T47D (cell line): ENCODE measurements at regions not wholly inside any gene's neighbourhood (a gene's known extent, or its start where the extent isn't known, plus 50 kb on each side); places are given as distances from the start of the nearest gene placed in this dataset.

Source experiments
- DNase-seq, 2 experiments: peaks; one replicate each; pipeline versions ENCODE4 v3.0.0 to v3.0.0-alpha.2; 2011 to 2012; ENCODE audit warnings: low read depth in 1 of 2, low spot score in 1 of 2
- JUND ChIP-seq: IDR thresholded peaks from 2 replicates; pipeline ENCODE4 v1.6.1; 2012; ENCODE audit warnings: low read depth
- in situ Hi-C: cut with HindIII; loops from 2 replicates; pipeline ENCODE4 v1.10.0; 2016; ENCODE audit warnings: low sequenced_read_pairs, low pct_unique_long_range_greater_than_20kb

DNA sequence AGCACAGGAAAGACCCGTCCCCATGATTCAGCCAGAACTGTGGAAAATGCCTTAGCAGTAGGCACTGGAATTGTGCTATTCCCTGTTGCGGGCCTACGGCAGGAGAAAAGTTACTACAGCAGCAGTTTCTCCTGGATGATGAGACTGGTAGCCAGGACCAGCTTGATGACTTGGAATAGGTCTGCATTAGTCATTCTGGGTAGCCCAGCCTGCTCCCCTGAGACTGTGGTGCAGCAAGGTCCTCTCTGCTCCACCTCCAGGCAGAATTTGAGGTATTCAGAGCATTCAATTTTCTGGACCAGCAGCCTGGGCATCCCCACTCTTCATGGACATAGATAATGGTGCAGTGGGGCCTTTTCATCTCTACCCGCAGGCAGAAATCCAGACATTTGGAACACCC is 490.0 kb downstream of the SH2D4B start:
- DNase-seq, result no peak
- no peak for TF ChIP-seq JUND
- in situ Hi-C loops, result no loop called here

DNA sequence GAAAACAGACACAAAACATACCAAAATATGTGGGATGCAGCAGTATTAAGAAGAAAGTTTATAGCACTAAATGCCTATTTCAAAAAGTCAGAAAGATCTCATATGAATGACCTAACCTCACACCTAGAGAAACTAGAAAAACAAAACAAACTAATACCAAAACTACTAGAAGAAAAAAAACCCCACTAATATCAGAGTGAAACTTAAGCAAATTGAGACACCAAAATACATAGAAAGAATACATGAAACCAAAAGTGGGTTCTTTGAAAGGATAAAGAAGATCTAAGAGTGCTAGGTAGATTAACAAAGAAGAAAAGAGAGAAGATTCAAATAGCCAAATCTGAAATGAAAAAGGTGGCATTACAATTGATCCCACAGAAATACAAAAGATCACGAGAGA is 494.1 kb downstream of the SH2D4B start:
- TF ChIP-seq JUND, result no peak
- DNase-seq, result no peak
- in situ Hi-C loops, result no loop called here

DNA sequence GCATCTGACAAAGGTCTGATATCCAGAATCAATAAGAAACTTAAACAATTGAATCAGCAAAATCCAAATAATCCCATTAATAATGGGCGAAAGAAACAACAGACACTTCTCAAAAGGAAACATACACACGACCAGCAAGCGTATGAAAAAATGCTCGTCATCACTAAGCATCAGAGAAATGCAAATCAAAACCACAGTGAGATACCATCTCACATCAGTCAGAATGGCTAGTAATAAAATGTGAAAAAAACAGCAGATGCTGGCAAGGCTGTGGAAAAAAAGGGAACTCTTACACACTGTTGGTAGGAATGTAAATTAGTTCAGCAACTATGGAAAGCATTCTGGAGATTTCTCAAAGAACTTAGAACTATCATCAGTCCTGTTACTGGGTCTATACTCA is 496.7 kb downstream of the SH2D4B start:
- in situ Hi-C loops, result no loop called here
- TF ChIP-seq JUND, result no peak

DNA sequence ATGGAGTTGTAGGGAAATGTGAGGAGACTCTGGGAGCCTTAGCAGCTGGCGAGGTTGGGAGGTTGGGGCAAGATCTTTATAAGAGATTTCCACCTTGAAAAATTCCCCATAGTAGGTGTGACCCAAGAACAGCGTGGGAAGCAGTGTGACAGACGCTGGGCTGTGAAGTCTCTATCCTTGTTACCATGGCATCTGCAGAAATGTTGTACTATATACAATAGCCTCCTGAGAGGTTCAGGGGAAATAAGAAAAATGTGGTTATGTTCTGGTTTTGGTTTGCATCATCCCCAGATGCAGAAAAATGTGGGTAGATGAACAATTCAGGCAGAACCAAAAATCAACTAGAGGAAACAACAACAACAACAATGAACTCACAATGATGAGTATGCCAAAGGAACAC is 498.6 kb downstream of the SH2D4B start:
- in situ Hi-C loops, result no loop called here
- DNase-seq, result no peak
- TF ChIP-seq JUND, result no peak

More for the DNA sequence above, 496.7 kb downstream of the SH2D4B start:
- DNase-seq, result no peak

DNA sequence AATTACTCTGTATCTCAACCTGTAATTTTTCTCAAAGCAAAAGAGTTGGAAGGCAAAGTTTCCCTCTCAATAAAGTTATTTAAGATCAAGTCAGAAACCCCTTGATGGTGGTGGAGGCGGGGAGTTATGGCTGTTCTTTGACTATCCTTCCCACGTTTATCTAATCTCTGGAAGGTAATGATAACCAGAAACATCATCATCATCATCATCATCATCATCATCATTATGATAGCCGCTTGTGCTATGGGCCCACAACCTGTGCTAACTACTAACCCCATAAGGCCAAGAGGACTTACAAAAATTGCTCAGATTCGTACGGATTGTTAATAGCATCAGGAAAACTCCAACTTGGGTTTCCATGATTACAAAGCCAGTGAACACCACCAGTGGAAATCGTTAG is 502.3 kb downstream of the SH2D4B start:
- in situ Hi-C loops, result no loop called here
- no peak for DNase-seq
- no peak for TF ChIP-seq JUND

DNA sequence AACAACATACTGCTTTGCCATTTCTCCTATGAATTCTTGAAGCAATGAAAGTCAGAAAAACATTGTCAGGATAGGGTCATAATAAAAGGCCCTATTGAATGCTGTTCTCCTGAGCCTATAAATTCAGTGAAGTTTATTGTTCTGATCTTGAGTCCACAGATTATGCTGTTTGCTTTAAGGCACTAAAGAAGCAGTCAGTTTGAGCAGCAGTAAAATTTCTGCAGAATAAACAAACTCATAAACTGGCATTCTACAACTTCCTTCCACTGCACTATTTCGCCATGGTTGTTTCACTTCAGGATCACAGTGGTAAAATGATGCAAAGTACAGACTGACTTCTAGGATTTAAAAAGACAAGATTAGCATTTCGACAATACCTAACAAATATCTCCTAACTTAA is 503.2 kb downstream of the SH2D4B start:
- in situ Hi-C loops, result no loop called here
- peak; percentile 30 to 87 for DNase-seq
- TF ChIP-seq JUND, result peak; percentile 97

DNA sequence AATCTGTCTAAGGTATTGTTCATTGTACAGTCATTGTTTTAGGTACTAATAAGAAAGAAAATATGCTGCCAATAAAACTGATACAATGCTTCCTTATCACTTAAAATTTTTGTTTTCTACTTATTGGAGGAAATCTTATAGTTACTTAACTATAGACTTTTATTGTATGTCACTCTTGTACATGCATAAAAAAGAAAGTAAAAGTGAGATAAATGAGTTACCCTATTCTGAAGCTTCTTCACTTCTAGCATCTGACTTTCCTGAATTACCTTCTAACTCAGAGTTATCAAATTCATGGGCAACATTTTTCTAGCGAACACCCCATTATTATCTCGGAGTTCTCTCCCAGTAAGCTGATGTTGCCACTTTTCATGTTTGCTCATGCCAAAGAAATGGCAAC is 504.9 kb downstream of the SH2D4B start:
- TF ChIP-seq JUND, result no peak
- in situ Hi-C loops, result no loop called here
- no peak for DNase-seq

DNA sequence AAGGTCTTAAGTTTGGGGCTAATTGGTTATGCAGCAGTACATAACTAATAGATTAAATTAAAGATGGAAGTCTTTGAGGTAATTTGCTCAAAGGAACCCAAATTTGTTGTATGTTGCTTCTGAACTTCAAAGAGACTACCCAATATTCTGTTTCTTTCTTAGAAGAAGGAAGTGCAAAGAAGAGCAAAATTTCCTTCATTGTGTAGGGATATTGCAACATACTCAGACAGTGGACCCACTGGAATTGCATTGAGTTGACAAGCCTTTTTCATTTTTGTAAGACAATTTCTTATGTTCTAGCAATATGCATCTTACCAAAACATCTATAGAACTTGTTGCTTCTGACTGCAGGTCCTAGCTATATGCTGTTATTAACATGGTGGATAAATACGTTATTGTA is 527.8 kb downstream of the SH2D4B start:
- DNase-seq, result no peak
- in situ Hi-C loops, result no loop called here
- TF ChIP-seq JUND, result no peak

DNA sequence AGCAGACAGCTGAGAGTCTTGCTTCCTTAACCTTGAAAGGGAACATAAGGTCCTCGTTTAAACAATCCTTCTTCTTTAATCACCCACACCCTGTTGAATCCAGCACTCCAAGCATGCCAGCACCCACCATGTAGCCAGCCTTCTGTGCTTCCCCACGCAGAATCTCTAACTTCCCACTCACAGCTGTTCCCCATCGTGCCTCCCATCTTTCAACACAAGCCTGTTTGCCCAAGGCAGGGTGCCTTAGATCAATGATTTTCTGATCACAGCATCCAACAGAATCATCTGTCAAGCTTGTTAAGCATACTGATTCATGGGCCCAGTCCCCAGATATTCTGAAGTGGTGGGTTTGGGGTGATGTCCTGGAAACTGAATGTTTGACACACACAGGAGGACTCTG is 530.8 kb downstream of the SH2D4B start:
- in situ Hi-C loops, result no loop called here
- TF ChIP-seq JUND, result no peak
- DNase-seq, result no peak

DNA sequence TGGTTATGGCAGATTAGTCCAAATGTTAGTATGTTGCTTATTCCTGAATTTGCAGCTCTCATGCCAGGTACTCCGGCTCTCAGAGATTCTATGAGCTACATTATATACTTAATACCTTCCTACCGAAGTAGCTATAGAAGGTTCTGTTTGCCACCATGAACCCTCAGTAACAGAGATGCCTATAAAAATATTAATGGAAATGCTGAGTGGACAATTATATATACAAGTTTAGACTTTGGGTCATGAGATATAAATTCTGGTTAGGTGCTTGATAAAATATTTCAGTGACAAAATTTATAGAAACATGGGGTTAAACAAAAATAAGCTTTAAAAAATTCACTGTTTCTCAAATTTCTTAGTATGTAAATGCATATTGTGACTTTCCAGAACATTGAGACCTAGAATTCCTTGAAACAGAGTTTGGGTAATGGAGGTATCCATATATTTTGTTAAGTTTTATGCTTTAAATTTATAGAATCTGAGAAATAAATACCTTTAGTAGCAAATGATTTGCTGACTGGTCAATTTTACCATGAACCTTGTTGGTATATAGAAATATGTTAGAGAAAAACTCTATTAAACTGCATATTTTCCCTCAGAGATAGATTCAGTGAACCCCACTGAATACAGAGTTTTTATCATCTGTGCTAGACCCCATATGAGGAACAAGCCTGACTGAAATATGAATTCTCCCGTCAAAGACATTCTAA is 533.5 kb downstream of the SH2D4B start:
- no peak for TF ChIP-seq JUND
- DNase-seq, result no peak
- in situ Hi-C loops, result no loop called here

DNA sequence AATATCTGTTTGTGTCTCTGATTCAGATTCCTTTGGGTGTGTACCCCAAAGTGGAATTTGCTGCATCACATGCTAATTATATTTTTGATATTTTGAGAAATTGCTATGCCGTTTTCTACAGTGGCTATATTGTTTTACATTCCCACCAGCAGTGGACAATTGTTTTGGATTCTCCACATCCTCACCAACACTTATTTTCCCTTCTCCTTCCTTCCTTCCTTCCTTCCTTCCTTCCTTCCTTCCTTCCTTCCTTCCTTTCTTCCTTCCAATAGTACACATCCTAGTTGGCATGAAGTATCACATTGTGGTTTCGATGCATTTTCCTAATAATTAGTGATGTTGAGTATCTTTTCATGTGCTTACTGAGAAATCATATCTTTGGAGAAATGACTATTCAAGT is 535.5 kb downstream of the SH2D4B start:
- no peak for DNase-seq
- no peak for TF ChIP-seq JUND
- in situ Hi-C loops, result no loop called here

DNA sequence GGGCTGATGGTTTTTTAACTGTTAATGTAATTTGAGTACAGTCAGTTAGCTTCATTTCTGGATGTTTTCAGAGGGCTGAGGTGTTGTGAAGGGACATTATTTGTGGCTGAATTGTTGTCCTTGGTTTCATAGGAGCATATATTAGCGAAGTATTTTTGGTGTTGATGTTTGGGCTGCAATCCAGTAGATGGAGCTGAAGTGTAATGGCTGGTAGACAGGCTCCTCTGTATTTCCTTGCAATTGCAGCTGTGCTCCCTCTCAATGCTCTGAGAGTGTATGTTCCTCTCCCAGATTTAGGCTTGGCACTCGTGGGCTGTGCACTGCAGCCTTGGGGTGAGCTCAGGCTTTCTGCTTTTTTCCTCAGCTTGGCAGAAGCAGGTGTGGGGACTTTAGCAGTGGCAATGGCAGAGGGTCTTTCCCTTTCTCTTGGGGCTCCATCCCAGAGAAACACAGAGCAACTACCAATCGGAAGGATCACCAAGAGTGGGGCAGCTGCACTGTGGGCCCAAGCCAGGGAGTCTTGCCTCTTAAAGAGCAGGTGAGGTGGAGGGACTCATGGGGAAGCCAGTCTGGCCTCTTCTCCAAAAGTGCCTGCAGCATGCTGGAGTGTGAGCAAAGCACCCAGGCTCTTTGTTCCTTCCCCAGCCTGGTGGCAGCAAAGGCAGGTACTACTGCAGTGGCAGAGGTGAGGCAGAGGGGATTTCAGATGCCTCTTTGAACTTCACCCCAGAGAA is 544.4 kb downstream of the SH2D4B start:
- peak; percentile 6 to 84 for DNase-seq
- TF ChIP-seq JUND, result no peak
- in situ Hi-C loops, result no loop called here

DNA sequence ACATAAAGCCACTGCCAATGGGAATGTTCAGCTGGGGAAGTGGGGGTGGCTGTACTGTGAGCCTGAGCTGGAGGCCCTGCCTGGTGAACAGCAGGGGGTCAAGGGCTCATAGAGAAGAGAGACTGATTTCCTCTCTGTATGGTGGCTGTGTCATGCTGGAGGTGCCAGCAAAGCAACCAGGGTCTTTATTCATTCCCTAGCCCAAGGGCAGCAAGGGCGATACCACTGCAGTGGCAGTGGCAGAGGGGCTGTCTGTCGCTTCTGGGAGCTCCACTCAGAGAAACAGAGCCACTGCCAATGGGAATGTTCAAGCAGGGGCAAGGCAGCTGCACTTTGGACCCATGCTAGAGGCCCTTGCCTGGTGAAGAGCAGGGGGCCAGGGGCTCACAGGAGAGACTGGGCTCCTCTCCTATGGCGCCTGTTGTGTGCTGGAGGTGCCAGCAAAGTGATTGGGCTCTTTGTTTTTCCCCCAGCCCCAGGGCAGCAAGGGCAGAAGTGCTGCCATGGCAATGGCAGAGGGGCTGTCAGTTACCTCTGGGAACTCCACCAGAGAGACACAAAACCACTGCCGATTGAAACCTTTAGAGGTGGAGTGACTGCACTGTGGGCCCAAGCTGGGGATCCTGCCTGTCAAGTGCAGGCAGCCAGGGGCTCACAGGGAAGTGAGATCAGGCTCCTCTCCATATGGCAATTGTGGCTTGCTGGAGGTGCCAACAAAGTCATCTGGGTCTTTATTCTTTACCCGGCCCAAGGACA is 545.1 kb downstream of the SH2D4B start:
- no peak for DNase-seq
- no peak for TF ChIP-seq JUND
- in situ Hi-C loops, result no loop called here
